GM10266 (cell line): ENCODE measurements at regions not wholly inside any gene's neighbourhood (a gene's known extent, or its start where the extent isn't known, plus 50 kb on each side); places are given as distances from the start of the nearest gene placed in this dataset.

Experiments used
- DNase-seq: peaks from one replicate; pipeline ENCODE4 v3.0.0; 2012; ENCODE audit errors: extremely low spot score
- TF ChIP-seq, protein P1 (sequence below): IDR thresholded peaks from 2 replicates; pipeline ENCODE4 v1.5.1; 2012; ENCODE audit warnings: mild to moderate bottlenecking, low read depth; ENCODE audit not compliant: control insufficient read depth, insufficient read depth; ENCODE audit errors: missing control alignments

DNA sequence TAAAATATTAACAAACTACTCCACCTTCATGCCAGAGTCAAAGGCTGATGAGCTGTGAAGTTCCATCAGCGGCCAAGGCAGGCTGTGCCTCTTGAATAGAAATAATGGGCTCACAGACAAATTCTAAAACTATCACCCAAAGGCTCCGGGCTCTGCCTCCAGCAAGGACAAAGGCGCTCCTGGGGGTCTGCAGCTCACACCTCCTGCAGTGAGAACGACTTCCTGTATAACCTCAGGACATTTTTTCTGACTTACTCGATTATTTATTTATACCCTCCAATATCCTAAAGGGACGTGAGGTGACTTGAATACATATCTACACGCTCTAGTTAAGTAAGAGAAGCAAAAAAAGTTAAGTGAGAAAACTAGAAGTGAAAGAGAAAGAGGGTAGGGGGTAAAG is 500.7 kb downstream of the CCSER2 start:
- no peak for DNase-seq
- TF ChIP-seq, protein P1, sequence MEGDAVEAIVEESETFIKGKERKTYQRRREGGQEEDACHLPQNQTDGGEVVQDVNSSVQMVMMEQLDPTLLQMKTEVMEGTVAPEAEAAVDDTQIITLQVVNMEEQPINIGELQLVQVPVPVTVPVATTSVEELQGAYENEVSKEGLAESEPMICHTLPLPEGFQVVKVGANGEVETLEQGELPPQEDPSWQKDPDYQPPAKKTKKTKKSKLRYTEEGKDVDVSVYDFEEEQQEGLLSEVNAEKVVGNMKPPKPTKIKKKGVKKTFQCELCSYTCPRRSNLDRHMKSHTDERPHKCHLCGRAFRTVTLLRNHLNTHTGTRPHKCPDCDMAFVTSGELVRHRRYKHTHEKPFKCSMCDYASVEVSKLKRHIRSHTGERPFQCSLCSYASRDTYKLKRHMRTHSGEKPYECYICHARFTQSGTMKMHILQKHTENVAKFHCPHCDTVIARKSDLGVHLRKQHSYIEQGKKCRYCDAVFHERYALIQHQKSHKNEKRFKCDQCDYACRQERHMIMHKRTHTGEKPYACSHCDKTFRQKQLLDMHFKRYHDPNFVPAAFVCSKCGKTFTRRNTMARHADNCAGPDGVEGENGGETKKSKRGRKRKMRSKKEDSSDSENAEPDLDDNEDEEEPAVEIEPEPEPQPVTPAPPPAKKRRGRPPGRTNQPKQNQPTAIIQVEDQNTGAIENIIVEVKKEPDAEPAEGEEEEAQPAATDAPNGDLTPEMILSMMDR = no peak

DNA sequence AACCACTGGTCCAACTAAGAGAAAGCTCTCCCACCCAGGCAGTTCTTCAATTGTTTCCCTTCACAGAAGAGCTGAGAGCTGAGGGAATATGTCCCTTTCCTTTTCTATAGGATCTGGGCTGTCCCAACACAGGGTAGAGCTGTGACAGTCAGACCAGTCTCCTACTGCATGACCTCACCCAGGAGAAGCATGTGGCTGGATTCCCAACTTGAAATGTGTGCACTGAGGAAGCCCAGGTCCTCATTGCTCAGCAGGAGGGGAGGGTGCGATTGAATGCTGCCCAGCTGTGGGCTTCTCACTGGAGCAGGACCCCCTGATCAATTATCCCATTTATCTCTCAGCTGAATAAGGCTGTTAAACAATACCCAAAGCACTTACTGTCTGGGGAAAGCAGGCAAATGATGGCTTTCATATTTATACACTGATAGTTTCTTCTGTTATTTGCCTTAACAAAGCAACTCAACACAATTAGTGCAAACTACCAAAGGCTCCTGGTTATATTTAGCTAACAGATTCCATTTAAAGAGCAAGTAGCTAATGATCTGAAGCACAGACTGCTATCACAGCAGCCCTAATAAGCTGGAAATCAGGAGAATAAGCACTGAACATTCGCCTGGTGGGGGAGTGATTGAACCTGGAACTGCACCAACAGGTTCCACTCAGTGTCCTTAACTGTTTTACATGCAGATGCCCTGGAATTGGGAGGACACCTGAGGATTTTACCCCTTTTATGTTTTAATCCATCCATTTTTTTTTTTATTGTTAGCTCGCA is 508.8 kb downstream of the CCSER2 start:
- no peak for DNase-seq
- TF ChIP-seq, protein P1 = no peak

DNA sequence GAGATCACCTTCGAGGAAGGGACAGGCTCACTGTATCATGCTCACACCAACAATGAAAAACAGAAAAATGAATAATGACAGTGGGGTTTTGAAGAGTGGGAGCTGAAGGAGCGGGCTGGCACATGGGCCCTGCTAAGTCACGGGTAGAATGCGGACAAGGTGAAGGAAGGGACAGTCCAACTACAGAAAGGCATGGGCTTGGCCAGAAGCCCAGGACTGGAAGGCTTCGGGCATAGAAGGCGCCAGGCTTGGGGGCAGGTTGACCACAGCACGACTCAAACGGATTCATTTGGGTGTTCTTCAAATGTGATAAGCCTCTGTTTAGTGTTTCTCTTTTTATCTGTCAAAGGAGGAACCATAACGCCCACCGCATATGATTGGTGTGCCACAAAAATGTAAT is 509.5 kb downstream of the CCSER2 start:
- TF ChIP-seq, protein P1 = no peak
- DNase-seq = no peak

GRCh38 chr10:84838851-84839250 is 510.5 kb downstream of the CCSER2 start:
- TF ChIP-seq, protein P1 = no peak

GRCh38 chr10:84842593-84842992 is 514.2 kb downstream of the CCSER2 start:
- DNase-seq = no peak
- TF ChIP-seq, protein P1 = no peak

More at GRCh38 chr10:84838851-84839250, 510.5 kb downstream of the CCSER2 start:
- no peak for DNase-seq

DNA sequence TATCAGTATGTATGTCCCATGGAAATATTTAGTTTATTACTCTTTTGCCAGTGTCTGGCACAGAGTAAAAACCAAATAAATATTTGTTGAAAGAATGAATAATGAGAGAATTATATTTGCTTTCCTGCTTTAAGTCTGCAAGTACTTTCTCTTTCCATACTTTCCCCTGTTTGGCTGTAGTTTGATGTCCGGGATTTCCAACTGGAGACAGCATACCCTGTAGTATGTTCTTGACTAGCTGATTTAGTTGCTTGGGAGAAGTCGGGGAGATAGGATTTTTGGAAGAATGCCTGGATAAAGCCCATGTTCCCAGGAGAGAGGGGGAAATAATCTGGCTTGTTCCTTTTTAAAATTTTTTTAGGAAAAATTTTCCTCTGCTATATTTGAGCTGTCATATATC is 516.1 kb downstream of the CCSER2 start:
- TF ChIP-seq, protein P1 = no peak
- no peak for DNase-seq

- TF ChIP-seq, protein P1 = no peak
- no peak for DNase-seq
Observed at GRCh38 chr10:84845628-84846261, 517.4 kb downstream of the CCSER2 start.
